ENCODE measurements at regions not wholly inside any gene's neighbourhood (a gene's known extent, or its start where the extent isn't known, plus 50 kb on each side); places are given as distances from the start of the nearest gene placed in this dataset.

- POLR2A ChIA-PET = no interaction called here
- Histone ChIP-seq H3K36me3 (replicated peaks in 1 of 2; ENCODE audit: control insufficient read depth in 1 of 2, insufficient read depth in 2 of 2, low read length in 2 of 2) (no peaks in the 10 kb centered on the region), H3K4me3 (replicated peaks in 1 of 3; ENCODE audit: insufficient read depth in 1 of 3, low read depth in 2 of 3, low read length in 3 of 3) (no peak overlapping the region), H3K4me1 (ENCODE audit: insufficient read depth, low read length) (no peaks in the 10 kb centered on the region), H3K9me3 (ENCODE audit: low read length) (no peaks in the 10 kb centered on the region), H3K27me3 (ENCODE audit: control insufficient read depth in 1 of 2, insufficient read depth in 2 of 2, low read length in 2 of 2) (peaks cover 0 to 4% of the 10 kb centered on the region in 2 experiments; a peak in 1 of 5 replicates), H2AFZ (ENCODE audit: low read length) (no peak overlapping the region), H3K79me2 (ENCODE audit: insufficient read depth, low read length) (no peaks in the 10 kb centered on the region), H3K27ac (ENCODE audit: extremely low read length, insufficient read depth, low read length) (no peak overlapping the region), H4K20me1 (ENCODE audit: insufficient read depth, low read length) (no peaks in the 10 kb centered on the region), H3K9ac (ENCODE audit: insufficient read depth, low read depth, low read length) (no peak overlapping the region), H3K4me2 (ENCODE audit: low read depth, low read length) (no peak overlapping the region)
- CTCF ChIA-PET (ENCODE audit: low intra/inter-chr PET ratio, low total read pairs) = no interaction called here
- no peak for FAIRE-seq
- 0% methylated on average over 2 of the region's 2 CpGs for WGBS (ENCODE audit: low lambda C conversion rate)
- DNase-seq (ENCODE audit: low spot score) = no peak
- no TSS peak for BruUV-seq (replicated peaks)
- no peak for TF ChIP-seq ZSCAN20 (CRISPR knock-in tag; IDR thresholded peaks at IDR 0.05; ENCODE audit: borderline replicate concordance)
- no peak for TF ChIP-seq ZNF326 (CRISPR knock-in tag; IDR thresholded peaks at IDR 0.05; ENCODE audit: borderline replicate concordance)
- intact Hi-C loops (cut with micrococcal nuclease; ENCODE audit: unreplicated experiment) = no loop called here
- in situ Hi-C loops (cut with HindIII; ENCODE audit: extremely low pct_ligation_motif_present, low pct_unique_long_range_greater_than_20kb) = no loop called here
- no peak for ATAC-seq
Measured at GRCh38 chr2:221958224-221958623, 340.6 kb downstream of the PAX3 start.

GRCh38 chr2:221948076-221948475 lies 350.7 kb downstream of the PAX3 start:
- H3K36me3 ChIP-seq (replicated peaks in 1 of 2; ENCODE audit: control insufficient read depth in 1 of 2, insufficient read depth in 2 of 2, low read length in 2 of 2) = no peaks in the 10 kb centered on the region
- ChIA-PET POLR2A (no interaction called here), CTCF (ENCODE audit: low intra/inter-chr PET ratio, low total read pairs) (no interaction called here)
- ATAC-seq (no peak), FAIRE-seq (no peak), DNase-seq (ENCODE audit: low spot score) (no peak)
- intact Hi-C loops (cut with micrococcal nuclease; ENCODE audit: unreplicated experiment) = no loop called here
- TF ChIP-seq PATZ1 (CRISPR knock-in tag; IDR thresholded peaks at IDR 0.05) (no peak), ZNF367 (CRISPR knock-in tag; IDR thresholded peaks at IDR 0.05; ENCODE audit: borderline replicate concordance) (no peak)
- no peaks in the 10 kb centered on the region for H4K20me1 ChIP-seq (ENCODE audit: insufficient read depth, low read length)
- H3K27ac ChIP-seq (ENCODE audit: extremely low read length, insufficient read depth, low read length) = no peak overlapping the region
- H3K27me3 ChIP-seq (ENCODE audit: control insufficient read depth in 1 of 2, insufficient read depth in 2 of 2, low read length in 2 of 2) = peaks cover 0 to 5% of the 10 kb centered on the region in 2 experiments; a peak in 1 of 5 replicates
- H3K4me3 ChIP-seq (replicated peaks in 1 of 3; ENCODE audit: insufficient read depth in 1 of 3, low read depth in 2 of 3, low read length in 3 of 3) = no peak overlapping the region
- H3K9me3 ChIP-seq (ENCODE audit: low read length) = no peaks in the 10 kb centered on the region
- 31% methylated on average over 8 of the region's 8 CpGs for WGBS (ENCODE audit: low lambda C conversion rate)
- no peak overlapping the region for H2AFZ ChIP-seq (ENCODE audit: low read length)
- no peak overlapping the region for H3K9ac ChIP-seq (ENCODE audit: insufficient read depth, low read depth, low read length)
- no TSS peak for BruUV-seq (replicated peaks)
- in situ Hi-C loops (cut with HindIII; ENCODE audit: extremely low pct_ligation_motif_present, low pct_unique_long_range_greater_than_20kb) = no loop called here
- H3K79me2 ChIP-seq (ENCODE audit: insufficient read depth, low read length) = no peaks in the 10 kb centered on the region
- H3K4me1 ChIP-seq (ENCODE audit: insufficient read depth, low read length) = no peaks in the 10 kb centered on the region
- no peak overlapping the region for H3K4me2 ChIP-seq (ENCODE audit: low read depth, low read length)

Measured in HepG2 (cell line).